HCT116 (cell line): ENCODE measurements at regions not wholly inside any gene's neighbourhood (a gene's known extent, or its start where the extent isn't known, plus 50 kb on each side); places are given as distances from the start of the nearest gene placed in this dataset.
"Not testable (repeated sequence)": the region's sequence is repeated elsewhere in the genome, so short reads cannot be mapped to it uniquely, and the experiment has no call there.

Experiments used
- CEBPB ChIP-seq: IDR thresholded peaks from 2 replicates; pipeline ENCODE4 v1.6.1; 2012; ENCODE audit warnings: low read depth
- EGR1 ChIP-seq: IDR thresholded peaks from 2 replicates; pipeline ENCODE4 v1.6.1; 2012; ENCODE audit warnings: low read depth
- SIN3A ChIP-seq: IDR thresholded peaks from 2 replicates; pipeline ENCODE4 v1.6.1; 2012; ENCODE audit warnings: low read depth
- TF ChIP-seq, protein P1 (sequence below), 3 experiments: fragments of 200-600 bp in 1 of 3; sonication (generic) in 1 of 3; IDR thresholded peaks in 2 of 3; conservative IDR thresholded peaks in 1 of 3; 2 replicates each; pipeline ENCODE4 v1.5.1; 2012 to 2017; ENCODE audit warnings: low read depth in 2 of 3, low read length in 2 of 3, antibody characterized with exemption in 1 of 3, borderline replicate concordance in 1 of 3, control low read depth in 1 of 3, mild to moderate bottlenecking in 1 of 3, mixed read lengths in 1 of 3, mixed run types in 1 of 3, moderate library complexity in 1 of 3; ENCODE audit not compliant: insufficient read depth in 1 of 3

DNA sequence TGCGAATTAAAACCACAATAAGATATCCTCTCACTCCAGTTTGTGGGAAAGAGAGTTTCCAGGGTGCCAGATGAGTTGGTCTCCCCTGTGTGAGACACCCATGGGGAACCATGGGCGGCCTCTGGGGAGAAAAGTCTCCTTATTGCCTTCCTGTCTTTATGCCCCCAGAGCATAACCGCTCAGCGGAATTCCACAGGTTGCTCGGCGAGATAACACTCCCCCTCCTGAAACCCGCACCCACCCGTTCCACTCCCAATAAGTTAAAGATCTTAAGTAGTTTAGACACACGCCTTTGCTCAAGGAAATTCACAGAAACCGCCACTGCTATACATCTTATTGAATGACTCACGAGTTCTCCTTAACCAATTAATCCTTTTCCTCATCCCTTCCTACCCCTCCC, 1361.6 kb downstream of the CDH11 start:
- not testable (repeated sequence) for TF ChIP-seq SIN3A, CEBPB, EGR1
- TF ChIP-seq, protein P1, sequence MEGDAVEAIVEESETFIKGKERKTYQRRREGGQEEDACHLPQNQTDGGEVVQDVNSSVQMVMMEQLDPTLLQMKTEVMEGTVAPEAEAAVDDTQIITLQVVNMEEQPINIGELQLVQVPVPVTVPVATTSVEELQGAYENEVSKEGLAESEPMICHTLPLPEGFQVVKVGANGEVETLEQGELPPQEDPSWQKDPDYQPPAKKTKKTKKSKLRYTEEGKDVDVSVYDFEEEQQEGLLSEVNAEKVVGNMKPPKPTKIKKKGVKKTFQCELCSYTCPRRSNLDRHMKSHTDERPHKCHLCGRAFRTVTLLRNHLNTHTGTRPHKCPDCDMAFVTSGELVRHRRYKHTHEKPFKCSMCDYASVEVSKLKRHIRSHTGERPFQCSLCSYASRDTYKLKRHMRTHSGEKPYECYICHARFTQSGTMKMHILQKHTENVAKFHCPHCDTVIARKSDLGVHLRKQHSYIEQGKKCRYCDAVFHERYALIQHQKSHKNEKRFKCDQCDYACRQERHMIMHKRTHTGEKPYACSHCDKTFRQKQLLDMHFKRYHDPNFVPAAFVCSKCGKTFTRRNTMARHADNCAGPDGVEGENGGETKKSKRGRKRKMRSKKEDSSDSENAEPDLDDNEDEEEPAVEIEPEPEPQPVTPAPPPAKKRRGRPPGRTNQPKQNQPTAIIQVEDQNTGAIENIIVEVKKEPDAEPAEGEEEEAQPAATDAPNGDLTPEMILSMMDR (IDR thresholded peaks at IDR 0.05 in 2 of 3, conservative IDR thresholded peaks at IDR 0.05 in 1 of 3; ENCODE audit: borderline replicate concordance in 1 of 3, insufficient read depth in 1 of 3, low read depth in 2 of 3, low read length in 2 of 3): not testable (repeated sequence)
